ENCODE measurements at regions not wholly inside any gene's neighbourhood (a gene's known extent, or its start where the extent isn't known, plus 50 kb on each side); places are given as distances from the start of the nearest gene placed in this dataset.

DNA sequence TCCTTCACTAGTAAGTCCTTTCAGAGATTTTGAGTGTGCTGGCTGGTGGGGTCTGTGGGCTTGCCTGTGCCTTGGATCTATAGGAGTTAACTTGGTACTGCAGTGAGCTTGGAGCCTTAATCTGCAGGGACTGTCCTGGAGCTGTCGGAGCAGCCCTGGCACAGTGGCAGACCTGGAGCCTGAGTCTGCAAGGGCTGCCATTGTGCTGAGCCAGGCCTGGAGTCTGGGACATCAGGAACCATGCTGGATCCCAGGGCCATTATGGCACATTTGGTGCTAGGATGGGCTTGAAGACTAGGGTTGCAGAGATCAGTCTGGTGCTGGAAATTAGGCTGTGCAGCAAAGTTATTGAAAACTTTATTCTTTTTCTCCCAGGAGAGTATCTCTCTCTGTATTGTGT, 665.4 kb downstream of the METTL15 start:
- no peak for DNase-seq

DNA sequence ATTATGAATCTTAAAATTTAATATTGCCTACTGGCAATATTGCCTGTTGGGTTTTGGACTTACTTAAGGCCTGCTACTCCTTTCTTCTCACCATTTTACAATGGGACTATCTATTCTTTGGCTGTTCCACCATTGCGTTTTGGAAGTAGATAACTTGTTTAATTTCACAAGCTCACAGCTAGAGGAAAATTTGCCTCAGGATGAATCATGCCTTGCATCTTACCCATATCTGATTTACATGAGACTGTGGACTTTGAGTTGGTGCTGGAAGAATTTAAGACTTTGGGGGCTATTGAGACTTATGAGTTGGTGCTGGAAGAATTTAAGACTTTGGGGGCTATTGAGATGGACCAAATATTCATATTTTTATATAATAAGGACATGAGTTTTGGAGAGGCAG, 662.6 kb downstream of the METTL15 start:
- no peak for DNase-seq

DNA sequence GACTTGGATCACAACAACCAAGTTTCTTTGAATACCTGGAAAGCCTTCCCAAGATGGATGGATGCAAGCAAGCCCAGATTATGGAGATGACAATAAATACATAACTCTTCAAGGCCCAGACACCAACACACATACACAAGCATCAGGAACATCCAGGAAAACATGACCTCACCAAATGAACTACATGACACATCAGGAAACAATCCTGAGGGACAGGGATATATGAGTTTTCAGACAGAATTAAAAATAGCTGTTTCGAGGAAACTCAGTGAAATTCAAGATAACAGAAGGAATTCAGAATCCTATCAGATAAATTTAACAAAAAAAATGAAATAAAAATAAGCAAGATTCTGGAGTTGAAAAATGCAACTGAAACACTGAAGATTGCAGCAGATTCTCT, 659.4 kb downstream of the METTL15 start:
- DNase-seq, result no peak

DNA sequence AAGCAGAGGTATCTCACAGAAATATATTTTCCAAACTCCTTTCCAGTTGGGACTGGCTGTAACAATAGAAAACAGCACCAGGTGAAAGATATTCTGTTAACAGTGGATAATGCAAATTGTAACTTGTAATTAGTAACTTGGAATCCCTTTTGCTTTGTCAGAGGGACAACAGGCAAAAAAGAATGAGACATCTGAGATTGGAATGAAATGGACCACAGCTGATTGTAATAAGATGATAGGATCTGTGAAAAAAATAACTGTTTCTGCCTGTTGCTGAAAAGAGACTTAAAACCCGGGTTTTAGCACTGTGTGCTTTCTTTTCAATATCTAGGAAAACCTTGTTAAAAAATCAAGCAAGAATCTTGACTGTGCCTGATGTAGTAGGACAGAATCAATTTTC, 655.7 kb downstream of the METTL15 start:
- no peak for DNase-seq

- DNase-seq, result no peak
Observed at GRCh38 chr11:28763151-28763550, 655.0 kb downstream of the METTL15 start.

GRCh38 chr11:28760676-28761390, 652.6 kb downstream of the METTL15 start:
- DNase-seq, result no peak

- no peak for DNase-seq
Observed at GRCh38 chr11:28759311-28759710, 651.1 kb downstream of the METTL15 start.

DNA sequence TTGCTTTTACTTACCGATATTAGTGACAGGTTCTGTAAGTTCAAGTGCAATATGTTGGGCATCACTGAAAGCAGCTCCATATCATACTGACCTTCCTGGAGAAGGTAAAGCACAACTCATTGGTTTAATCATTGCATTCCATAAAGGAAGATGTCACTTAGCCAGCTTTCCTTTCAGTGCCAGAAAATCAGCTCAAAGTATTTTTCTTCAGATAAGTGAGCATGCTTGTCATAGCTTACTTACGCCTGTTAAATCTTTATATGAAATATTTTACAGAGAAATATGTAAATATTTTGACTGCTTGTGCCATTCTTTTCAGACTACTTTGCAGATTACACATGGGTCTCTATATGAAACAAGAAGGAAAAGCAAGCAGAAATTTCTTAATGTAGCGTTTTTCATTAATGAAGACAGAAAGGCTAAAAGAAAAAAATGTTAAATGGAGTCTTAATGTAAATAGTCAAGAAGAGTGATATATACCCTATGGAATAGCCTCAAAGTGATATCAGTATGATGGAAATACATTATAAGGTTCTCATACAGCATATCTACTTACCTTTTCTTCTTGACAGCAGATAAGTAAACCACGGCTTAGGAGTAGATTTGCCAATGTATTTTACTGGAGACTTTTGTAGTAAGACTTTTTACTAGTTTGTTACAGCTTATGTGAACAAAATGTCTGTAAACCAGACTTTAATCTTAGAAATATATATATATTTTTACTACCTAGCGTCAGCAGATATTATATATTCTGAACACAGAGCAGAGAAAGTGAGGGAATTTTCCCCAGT, 649.7 kb downstream of the METTL15 start:
- no peak for DNase-seq

DNA sequence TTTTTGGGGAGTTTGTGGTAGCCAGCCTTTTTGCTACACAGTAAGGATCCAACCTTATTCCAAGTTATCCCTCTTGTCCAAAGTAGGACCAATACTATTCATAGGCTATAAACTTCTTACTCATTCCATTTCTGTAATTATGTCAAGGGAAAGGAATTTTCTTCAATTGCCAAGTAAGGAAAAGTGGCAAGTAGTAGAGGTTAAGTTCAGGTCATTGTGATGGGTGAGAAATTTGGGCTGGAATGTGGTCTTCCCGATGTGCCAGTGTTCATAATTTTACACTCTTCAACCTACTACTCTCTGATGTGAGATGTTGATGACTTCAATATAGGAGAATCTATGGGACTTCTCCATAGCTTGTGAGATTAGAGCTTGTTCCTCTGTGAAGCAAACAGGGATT, 648.8 kb downstream of the METTL15 start:
- DNase-seq, result no peak

GRCh38 chr11:28743061-28743550, 634.9 kb downstream of the METTL15 start:
- DNase-seq, result no peak

DNA sequence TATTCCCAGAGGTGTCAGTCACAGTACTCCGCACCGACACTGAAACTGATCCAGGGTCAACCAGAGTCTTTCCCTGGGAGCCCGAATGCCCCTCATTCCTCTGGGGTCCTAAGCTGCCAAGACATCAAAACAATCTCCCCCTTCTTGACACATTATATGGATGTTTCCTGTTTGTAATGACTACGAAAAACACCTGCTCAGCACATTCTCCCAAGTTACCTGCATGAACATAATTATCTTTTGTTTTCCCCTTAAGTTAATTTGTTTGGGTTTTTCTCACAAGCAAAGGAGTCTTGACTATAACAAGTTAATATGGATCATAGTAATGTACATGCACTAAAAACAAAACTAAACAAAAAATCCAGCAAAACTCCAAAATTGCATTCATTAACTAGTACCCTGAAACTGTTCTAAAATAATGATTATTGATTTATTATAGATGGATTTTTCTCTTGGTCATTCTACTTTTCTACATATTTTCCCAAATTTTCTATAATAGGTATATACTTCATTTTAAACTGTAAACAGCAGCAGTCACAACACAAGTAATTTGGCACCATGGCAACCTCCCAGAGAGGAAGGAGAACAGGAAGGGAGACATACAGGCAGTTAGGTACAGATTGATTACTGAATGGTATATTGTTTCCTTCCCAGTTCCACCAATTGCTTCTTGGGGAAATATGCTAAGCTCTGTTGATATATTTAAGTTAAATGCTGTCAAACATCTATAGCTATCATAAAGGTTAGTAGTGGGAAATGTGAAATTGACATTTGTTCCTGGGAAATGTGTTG, 631.5 kb downstream of the METTL15 start:
- DNase-seq, result no peak

DNA sequence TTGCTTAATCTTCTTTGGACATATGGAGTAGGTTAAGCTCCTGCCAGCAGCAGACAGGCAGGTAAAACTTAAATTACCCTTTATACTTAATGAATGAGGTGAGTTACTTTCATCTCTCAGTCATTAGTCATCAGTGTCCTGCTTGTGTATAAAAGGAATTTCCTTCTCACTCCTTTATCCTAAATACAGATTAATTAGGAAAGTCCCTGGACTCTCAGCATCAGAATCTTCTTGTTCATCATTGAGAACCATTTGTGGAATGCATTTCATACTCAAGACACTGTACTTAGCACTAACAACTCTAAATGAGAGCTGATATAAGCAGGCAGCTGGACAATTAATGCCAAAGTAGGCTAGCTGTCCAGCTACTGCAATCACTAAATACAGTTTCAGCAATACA, 630.4 kb downstream of the METTL15 start:
- no peak for DNase-seq

DNA sequence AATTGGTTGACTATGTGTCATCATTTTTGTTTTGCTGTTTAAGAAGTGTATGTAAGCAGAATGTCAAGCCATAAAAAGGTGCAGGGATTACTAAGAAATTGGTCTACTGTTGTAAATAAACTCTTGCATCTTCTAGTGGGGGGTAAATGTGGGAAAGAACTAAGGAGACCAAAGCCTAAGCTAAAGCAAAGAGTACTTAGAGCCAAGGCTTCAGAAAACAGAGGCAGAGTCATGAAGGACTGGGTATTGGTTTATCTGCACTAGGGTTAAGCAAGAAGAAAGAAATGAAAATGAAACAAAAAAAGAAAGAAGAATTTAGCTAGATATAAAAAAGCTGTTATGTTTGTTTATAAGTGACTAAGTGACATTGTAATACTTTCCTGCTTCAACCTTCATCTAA, 628.1 kb downstream of the METTL15 start:
- no peak for DNase-seq

DNA sequence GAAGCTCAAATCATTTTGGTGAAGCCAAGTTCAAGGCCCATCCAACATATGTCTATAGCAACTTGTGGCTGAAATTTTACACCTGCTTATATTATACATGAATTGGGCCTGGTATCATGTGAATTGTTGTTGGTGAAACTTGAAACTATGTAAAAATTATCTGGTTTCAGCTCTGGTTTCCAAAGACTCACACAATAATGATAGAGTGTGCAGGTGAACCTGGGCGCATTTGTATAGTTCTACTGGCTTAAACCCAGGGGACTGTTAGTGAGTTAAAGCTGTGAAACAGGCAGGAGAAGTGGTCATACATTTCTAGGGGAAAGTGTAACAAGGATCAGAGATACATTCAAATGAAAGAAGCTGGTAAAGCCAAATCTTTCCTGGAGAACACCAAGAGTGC, 627.3 kb downstream of the METTL15 start:
- no peak for DNase-seq

DNA sequence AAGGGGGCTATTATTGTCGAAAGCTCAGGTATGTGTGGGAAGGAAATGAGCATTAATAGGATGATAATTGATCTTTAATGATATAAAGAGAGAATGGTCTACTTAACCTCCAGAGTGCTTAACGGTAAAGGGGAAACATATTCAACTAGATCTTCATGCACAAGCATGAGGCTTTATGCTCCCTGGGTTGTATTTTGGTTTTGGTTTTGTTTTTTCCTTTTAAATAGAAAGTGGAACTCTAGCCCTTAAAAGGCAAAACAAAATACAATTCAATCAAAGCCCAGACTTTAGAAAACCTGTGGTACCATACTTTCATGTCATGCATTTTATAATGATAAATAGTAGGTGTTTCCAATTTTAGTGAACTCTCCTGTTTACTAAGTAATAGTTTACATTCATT, 622.7 kb downstream of the METTL15 start:
- no peak for DNase-seq

DNA sequence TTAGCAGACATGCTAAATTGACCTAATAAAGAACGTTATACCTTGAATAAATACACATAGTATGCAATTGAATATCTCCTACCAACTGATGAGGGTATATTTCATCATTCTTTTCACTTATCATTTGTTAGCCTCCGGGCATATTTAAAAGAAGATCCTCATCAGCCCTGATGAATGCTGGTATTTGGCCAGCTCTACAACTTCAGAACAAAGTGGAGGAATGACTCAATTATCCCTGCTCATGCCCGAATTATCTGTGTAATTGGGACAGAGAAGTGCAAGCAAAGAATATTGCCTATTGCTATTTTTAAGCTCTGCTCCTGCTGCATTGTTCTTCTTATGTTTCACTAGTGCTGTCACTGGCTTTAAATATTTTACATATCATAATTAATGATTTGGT, 622.1 kb downstream of the METTL15 start:
- no peak for DNase-seq

DNA sequence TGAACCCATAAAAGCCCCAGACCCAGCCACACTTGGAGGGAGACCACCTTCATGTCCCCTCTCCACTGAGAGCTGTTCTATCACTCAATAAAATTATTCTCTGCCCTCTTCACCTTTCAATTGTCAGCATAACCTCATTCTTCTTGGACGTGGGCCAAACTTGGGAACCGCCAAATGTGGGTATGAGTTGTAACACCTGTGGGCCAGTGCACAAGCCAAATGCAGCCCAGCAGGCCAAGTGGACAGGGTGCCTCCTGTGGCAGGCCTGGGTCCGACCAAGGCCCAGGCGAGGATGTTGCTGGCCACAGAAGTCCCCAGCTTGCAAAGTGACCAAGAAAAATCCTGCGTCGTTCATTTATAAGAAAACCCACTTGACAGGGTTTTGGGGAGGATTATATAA, 621.2 kb downstream of the METTL15 start:
- DNase-seq, result no peak

DNA sequence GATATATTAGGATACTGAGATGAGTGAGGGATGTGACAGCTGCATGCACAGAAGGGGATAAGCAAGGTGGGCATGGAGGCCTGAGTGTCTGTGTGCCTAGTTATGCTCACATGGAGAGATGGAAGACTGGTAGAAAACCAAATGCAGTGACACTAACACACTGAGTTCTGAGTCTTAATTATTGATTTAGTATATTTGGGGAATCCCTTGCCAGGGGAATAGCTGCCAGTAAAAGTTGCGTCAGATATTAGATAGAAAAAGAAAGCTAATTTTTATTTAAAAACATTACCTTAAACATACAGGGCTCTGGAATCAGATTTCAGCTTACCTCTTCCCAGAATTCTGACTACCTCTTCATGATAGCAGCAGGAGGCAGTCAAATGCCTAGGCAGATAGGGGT, 620.5 kb downstream of the METTL15 start:
- no peak for DNase-seq

DNA sequence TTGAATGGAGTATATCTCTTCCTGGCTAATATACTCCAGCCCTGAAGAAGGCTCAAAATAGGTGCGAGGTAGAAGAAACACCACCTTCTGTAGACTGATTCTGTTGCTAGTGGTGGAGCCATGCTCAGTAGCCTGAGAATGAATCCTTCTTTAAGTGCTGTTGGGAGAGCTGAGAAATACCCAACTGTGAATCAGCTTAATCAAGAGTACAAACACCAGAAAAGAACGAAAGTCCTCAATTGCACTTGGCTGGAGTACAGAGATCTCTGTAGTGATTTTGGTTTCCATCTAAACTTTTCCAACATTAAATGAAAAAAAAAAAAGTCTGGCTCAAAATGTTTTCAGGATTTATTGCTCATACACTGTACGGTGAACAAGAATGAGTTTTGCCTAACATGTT, 619.1 kb downstream of the METTL15 start:
- no peak for DNase-seq

GRCh38 chr11:28726432-28726831, 618.2 kb downstream of the METTL15 start:
- no peak for DNase-seq

DNA sequence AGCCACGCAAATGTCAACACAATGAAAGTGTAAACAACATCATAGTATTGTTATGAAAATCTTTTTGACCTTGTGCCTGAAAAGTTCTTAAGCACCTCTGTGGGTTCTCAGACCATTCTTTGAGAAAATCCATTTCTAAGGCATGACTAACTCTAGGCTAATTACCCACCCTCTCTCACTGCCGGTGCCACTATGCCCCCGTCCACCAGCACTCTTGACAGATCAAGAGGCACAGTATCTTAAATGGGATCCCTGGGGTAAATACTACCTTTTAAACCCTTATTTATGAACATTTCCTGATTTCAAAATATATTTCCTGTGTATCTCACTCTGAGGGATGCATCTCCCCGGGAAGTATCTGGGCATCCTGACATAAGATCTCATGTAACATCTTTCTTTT, 607.5 kb downstream of the METTL15 start:
- no peak for DNase-seq

DNA sequence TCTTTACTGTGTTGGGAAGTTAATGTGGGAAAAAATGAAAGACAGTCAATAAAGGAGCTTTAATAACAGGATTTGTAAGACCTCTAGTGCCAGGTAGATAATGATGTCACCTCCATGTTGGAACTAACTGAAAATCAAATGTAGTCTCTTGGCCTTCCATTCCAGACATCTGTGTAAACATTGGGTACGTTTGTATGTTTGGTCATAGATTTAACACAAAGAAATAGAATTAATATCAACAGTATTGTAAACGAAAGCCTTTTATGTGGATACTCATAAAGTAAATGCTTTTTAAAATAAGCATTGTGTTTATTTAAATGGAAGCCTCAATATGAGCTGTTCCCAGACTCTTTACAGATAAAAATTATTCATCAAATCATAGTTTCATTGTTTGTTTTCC, 605.7 kb downstream of the METTL15 start:
- no peak for DNase-seq

- DNase-seq, result no peak
Observed at GRCh38 chr11:28708075-28708474, 599.9 kb downstream of the METTL15 start.

DNA sequence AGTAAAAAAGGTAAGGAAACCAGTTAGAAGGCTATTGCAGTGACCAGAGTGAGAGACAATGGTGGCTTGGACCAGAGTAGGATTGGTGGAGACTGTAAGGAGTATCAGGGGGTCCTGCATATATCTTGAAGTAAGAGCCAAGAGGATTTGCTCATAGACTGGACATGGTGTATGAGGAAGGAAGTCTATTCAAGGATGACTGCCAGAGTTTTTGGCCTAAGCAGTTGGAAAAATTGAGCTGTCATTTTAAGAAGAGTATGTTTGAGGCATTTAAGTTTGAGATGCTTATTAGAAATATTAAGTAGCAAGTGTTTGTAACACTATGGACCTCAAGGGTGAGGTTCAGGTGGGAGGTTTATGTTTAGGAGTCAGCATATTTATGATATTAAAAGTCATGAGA, 596.6 kb downstream of the METTL15 start:
- DNase-seq, result no peak

Data from NCI-H1694 (cell line).